Upper lobe of right lung (tissue), 1 donor: ENCODE measurements at regions not wholly inside any gene's neighbourhood (a gene's known extent, or its start where the extent isn't known, plus 50 kb on each side); places are given as distances from the start of the nearest gene placed in this dataset.
A peak's percentile ranks its signal among the peaks of the same experiment; 100 is the strongest.

Experiments used
- ATAC-seq: fragments of 200-7000 bp; cut with Tn5 transposase; one replicate; pipeline ENCODE4 v1.9.1; 2020; ENCODE audit warnings: mild to moderate bottlenecking, moderate library complexity
- DNase-seq: peaks from one replicate; pipeline ENCODE4 v3.0.0-alpha.2; 2020
- H3K27ac ChIP-seq: fragments of 200-600 bp; one replicate; pipeline ENCODE4 v1.8.0; 2022
- H3K27me3 ChIP-seq: fragments of 200-600 bp; one replicate; pipeline ENCODE4 v1.8.0; 2022; ENCODE audit warnings: mild to moderate bottlenecking
- H3K36me3 ChIP-seq: fragments of 200-600 bp; one replicate; pipeline ENCODE4 v1.8.0; 2022
- H3K4me1 ChIP-seq: fragments of 200-600 bp; one replicate; pipeline ENCODE4 v1.8.0; 2022
- H3K4me3 ChIP-seq: fragments of 200-600 bp; one replicate; pipeline ENCODE4 v1.8.0; 2022; ENCODE audit warnings: mild to moderate bottlenecking
- H3K9me3 ChIP-seq: fragments of 200-600 bp; one replicate; pipeline ENCODE4 v1.8.0; 2022
- intact Hi-C: fragments of 100-400 bp; cut with DNase I; formaldehyde crosslinking; loops from one replicate; pipeline ENCODE4 v1.11.0; 2022
- TF ChIP-seq, protein P1 (sequence below): fragments of 200-600 bp; IDR thresholded peaks from one replicate; pipeline ENCODE4 v1.8.0; 2022; ENCODE audit warnings: antibody characterized with exemption
- donor health status: DM: no; HTN: yes; CAD: no; lungs with severe emphysema.

DNA sequence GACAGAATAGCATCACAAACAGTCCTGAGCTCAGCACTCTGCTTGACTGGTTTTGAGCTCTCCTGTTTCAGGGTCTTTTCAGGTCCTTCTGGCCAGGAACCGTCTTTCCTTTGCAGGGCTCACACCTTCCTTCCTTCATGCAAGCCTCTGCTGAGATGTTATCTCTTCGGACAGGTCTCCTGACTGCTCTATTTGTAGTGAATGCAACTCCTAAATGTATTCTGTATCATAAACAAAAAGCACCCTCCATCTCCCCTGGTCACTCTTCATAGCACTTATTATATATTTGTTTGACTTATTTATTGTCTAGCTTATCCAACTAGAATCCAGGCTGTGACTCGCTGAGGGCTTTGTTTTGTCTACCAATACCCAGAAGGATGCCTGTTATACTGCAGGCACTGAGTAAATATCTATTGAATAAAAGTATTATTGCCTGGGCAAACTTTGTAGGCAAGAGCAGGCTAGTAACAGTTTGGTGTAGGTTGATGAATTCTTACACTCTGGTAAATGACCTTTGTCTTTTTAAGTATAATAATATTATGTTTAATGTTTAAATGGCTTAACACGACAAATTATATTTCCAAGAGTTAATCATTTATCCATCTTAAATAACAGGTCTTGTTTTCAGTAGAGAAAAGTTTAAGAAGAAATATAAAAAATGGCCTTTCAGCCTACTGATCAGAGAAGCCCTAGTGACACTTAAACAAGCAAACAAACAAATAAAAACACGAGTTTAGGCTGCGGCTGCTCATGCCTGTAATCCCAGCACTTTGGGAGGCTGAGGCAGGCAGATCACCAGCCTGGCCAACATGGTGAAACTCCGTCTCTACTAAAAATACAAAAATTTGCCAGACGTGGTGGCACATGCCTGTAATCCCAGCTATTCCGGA lies 199.7 kb downstream of the BCAS1 start:
- Histone ChIP-seq H3K27me3 (no peaks in the 10 kb centered on the region), H3K27ac (no peak overlapping the region), H3K36me3 (no peaks in the 10 kb centered on the region), H3K4me3 (no peak overlapping the region), H3K9me3 (no peaks in the 10 kb centered on the region), H3K4me1 (peaks cover 26% of the 10 kb centered on the region)
- no peak for ATAC-seq
- intact Hi-C loops: no loop called here
- TF ChIP-seq, protein P1, sequence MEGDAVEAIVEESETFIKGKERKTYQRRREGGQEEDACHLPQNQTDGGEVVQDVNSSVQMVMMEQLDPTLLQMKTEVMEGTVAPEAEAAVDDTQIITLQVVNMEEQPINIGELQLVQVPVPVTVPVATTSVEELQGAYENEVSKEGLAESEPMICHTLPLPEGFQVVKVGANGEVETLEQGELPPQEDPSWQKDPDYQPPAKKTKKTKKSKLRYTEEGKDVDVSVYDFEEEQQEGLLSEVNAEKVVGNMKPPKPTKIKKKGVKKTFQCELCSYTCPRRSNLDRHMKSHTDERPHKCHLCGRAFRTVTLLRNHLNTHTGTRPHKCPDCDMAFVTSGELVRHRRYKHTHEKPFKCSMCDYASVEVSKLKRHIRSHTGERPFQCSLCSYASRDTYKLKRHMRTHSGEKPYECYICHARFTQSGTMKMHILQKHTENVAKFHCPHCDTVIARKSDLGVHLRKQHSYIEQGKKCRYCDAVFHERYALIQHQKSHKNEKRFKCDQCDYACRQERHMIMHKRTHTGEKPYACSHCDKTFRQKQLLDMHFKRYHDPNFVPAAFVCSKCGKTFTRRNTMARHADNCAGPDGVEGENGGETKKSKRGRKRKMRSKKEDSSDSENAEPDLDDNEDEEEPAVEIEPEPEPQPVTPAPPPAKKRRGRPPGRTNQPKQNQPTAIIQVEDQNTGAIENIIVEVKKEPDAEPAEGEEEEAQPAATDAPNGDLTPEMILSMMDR: no peak
- DNase-seq: no peak

DNA sequence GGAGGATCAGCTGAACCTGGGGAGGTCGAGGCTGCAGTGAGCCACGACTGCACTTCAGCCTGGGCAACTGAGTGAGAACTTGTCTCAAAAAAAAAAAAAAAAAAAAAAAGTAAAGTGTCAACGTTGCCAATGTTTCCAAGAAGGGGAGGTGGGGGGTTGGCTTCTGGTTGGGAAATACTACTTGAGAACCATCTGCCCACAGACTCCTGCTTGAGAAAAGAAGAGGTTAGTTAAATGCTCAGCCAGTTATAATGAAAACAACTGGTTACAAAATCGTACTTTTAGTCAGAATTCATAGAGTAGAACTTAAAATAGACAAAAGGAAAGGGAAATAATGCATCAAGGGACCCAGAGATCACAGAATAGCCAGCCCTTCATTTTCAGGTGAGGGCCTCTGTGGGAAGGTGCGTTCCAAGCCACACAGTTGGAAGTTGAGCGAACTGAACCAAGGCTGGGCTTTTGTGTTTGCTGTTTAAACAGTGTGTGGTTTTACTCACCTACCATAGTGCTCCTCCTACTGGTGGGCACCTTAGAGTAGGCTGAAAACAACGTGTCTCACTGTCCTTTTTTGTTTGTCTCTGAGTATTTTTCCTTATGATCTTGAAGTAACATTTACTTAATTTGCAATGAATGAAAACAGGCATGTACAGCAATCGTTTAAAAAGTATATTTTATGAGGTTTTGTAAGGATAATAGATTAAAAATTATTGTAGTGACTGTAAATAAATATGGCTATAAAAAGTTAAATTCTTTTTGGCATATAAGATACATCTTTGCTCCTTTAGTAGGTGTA lies 200.7 kb downstream of the BCAS1 start:
- H3K4me1 ChIP-seq: peaks cover 36% of the 10 kb centered on the region
- intact Hi-C loops: no loop called here

DNA sequence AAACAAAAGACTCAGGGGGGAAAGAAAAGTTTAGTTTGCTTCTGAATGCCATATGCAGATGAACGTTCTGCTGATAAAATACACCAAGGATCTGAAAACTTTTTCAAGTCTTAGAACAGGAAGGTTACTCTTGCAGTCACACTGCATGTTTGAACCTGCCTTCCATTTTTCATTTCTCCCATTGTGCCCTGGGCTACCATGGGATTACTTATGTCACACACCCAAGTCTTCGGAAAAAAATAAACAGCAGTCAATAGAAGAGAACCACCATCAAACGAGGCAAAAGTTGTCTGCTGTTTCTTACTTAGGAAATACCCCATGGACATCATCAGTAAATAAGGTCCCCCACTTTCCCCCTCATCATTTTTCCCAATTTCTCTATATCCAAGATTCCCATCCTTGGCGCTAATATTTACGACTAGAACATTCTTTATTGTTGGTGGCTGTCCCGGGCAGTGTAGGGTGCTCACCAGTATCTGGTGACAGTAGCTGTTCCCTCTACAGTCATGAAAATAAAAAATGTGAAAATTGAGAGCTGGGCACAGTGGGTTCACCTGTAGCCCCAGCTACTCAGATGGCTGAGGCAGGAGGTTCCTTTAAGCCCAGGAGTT lies 202.5 kb downstream of the BCAS1 start:
- Histone ChIP-seq H3K4me1 (peaks cover 38% of the 10 kb centered on the region), H3K27me3 (no peaks in the 10 kb centered on the region), H3K4me3 (no peak overlapping the region), H3K27ac (peak overlapping the region; percentile 17), H3K36me3 (no peaks in the 10 kb centered on the region), H3K9me3 (no peaks in the 10 kb centered on the region)
- DNase-seq (no peak), ATAC-seq (no peak)
- TF ChIP-seq, protein P1: no peak
- intact Hi-C loops: no loop called here

More for the DNA sequence above, 200.7 kb downstream of the BCAS1 start:
- Histone ChIP-seq H3K4me3 (no peak overlapping the region), H3K27ac (peak overlapping the region; percentile 38), H3K9me3 (no peaks in the 10 kb centered on the region), H3K36me3 (no peaks in the 10 kb centered on the region), H3K27me3 (no peaks in the 10 kb centered on the region)
- peak; percentile 95 for ATAC-seq
- no peak for DNase-seq
- TF ChIP-seq, protein P1: peak; percentile 84

DNA sequence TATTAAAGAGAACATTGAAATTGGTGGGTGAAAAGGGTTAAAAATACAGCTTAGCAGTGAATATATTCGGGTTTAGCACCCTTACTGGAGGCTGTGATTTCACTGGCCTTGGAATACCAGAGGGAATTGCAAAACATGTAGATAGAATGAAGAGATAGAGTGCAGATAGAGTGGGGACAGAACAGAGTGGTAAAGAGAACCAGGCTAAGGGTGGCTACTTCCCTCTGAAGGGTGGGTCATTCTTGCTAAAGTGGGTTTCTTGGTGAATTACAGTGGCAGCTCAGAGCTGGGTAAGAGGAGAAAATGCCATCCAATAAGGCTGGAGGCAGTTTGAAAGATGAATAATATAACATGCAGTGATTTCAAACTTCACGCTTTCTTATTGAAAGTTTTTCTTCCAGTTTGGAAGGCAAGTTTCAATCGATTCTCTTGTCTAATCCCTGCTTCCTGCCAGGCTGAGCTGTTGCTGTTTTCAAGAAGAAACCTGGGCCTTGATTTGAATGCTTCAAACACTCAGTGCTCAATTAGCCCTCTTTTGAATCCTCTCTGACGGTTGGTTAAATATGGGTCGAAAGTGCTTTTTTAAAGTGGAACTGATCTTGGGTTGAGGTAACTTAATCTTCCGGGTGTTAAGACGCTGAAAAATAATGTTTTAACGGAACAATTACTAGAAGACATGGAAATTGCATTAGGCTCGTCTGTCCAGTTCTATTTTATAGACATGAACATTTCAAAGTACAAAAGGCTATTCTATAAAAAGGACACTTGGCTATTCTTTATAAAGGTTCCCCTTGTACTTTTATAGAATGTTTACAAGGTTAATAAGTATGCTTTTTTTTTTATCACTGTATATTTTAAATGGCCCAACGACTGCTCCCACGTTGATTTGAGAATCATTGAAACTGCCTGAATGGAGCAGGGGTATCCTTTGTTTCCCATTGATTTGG lies 203.3 kb downstream of the BCAS1 start:
- H3K9me3 ChIP-seq: no peaks in the 10 kb centered on the region
- peaks cover 34% of the 10 kb centered on the region for H3K4me1 ChIP-seq
- peak overlapping the region; percentile 77 for H3K27ac ChIP-seq
- TF ChIP-seq, protein P1: no peak
- intact Hi-C loops: no loop called here
- no peaks in the 10 kb centered on the region for H3K27me3 ChIP-seq
- no peak for DNase-seq
- peak; percentile 12 for ATAC-seq
- H3K36me3 ChIP-seq: no peaks in the 10 kb centered on the region
- no peak overlapping the region for H3K4me3 ChIP-seq
